T-cell (primary cell): ENCODE measurements at regions not wholly inside any gene's neighbourhood (a gene's known extent, or its start where the extent isn't known, plus 50 kb on each side); places are given as distances from the start of the nearest gene placed in this dataset.
A peak's percentile ranks its signal among the peaks of the same experiment; 100 is the strongest.
"Not testable (repeated sequence)": the region's sequence is repeated elsewhere in the genome, so short reads cannot be mapped to it uniquely, and the experiment has no call there.

Experiments
- ATAC-seq, 4 experiments: fragments of 200-7000 bp in 3 of 4; fragments of 150-1000 bp in 1 of 4; cut with Tn5 transposase; replicated peaks in 1 of 4; 1 replicate in 3 of 4; 2 replicates in 1 of 4; pipeline ENCODE4 v1.10.0; 2021; ENCODE audit warnings: moderate library complexity in 3 of 4, mild to moderate bottlenecking in 2 of 4, moderate number of reproducible peaks in 1 of 4
- CTCF ChIA-PET, 2 donors: fragments of 300-600 bp; sonication (Branson Sonifier 250); formaldehyde crosslinking; loops; one replicate each; lab custom pipeline; 2022; ENCODE audit warnings: antibody characterized with exemption in 2 of 2; lab: Charles Lee
- POLR2A ChIA-PET, 2 donors: fragments of 300-600 bp; sonication (Branson Sonifier 250); formaldehyde crosslinking; loops; one replicate each; lab custom pipeline; 2022; ENCODE audit warnings: antibody characterized with exemption in 2 of 2; lab: Charles Lee
- DNase-seq, 35 experiments: peaks; one replicate each; pipeline versions ENCODE4 v3.0.0 to v3.0.0-alpha.2; 2013 to 2023
- H3K27ac ChIP-seq: one replicate; pipeline ENCODE4 v1.5.1; 2013; ENCODE audit warnings: low read length
- H3K27me3 ChIP-seq, 2 experiments: replicated peaks in 1 of 2; 1 replicate in 1 of 2; 2 replicates in 1 of 2; pipeline versions ENCODE4 v1.6.1 to v1.7.0; 2013; ENCODE audit warnings: low read length in 1 of 2, mixed read lengths in 1 of 2; ENCODE audit not compliant: control insufficient read depth in 2 of 2, insufficient read depth in 2 of 2; ENCODE audit errors: extremely low read depth in 1 of 2
- H3K36me3 ChIP-seq, 2 donors: 1 replicate in 1 of 2; 2 replicates in 1 of 2; pipeline versions ENCODE4 v1.6.1 to v1.7.0; 2013; ENCODE audit warnings: low read length in 1 of 2; ENCODE audit not compliant: control insufficient read depth in 2 of 2, insufficient read depth in 1 of 2; ENCODE audit errors: extremely low read depth in 1 of 2
- H3K4me1 ChIP-seq, 2 experiments: 1 replicate in 1 of 2; 2 replicates in 1 of 2; pipeline versions ENCODE4 v1.6.1 to v1.7.0; 2013; ENCODE audit warnings: low read length in 2 of 2, mixed read lengths in 1 of 2; ENCODE audit not compliant: insufficient read depth in 2 of 2, control insufficient read depth in 1 of 2; ENCODE audit errors: extremely low read depth in 1 of 2
- H3K4me3 ChIP-seq, 2 donors: 1 replicate in 1 of 2; 2 replicates in 1 of 2; pipeline versions ENCODE4 v1.5.1 to v1.7.0; 2013; ENCODE audit warnings: mild to moderate bottlenecking in 2 of 2, low read length in 1 of 2, moderate library complexity in 1 of 2; ENCODE audit not compliant: control insufficient read depth in 1 of 2; ENCODE audit errors: extremely low read depth in 1 of 2
- H3K9me3 ChIP-seq: 2 replicates; pipeline ENCODE4 v1.7.0; 2013
- H3K27ac Mint-ChIP-seq, 2 donors: one replicate each; pipeline ENCODE4 v1.8.0; 2020 to 2021; ENCODE audit warnings: mild to moderate bottlenecking in 2 of 2, mixed read lengths in 2 of 2
- H3K27me3 Mint-ChIP-seq, 2 donors: one replicate each; pipeline ENCODE4 v1.8.0; 2021 to 2022; ENCODE audit warnings: mixed read lengths in 2 of 2
- H3K36me3 Mint-ChIP-seq: one replicate; pipeline ENCODE4 v1.8.0; 2021; ENCODE audit warnings: mixed read lengths
- H3K4me1 Mint-ChIP-seq, 3 donors: one replicate each; pipeline ENCODE4 v1.8.0; 2020 to 2022; ENCODE audit warnings: mixed read lengths in 3 of 3, mild to moderate bottlenecking in 1 of 3
- H3K4me3 Mint-ChIP-seq, 3 donors: one replicate each; pipeline ENCODE4 v1.8.0; 2020 to 2022; ENCODE audit warnings: mild to moderate bottlenecking in 3 of 3, mixed read lengths in 3 of 3, moderate library complexity in 3 of 3
- H3K9me3 Mint-ChIP-seq, 3 donors: one replicate each; pipeline ENCODE4 v1.8.0; 2020 to 2022; ENCODE audit warnings: mixed read lengths in 3 of 3
- WGBS: methylation state at CpG from one replicate; pipeline ENCODE4 v1.1.5; 2013; ENCODE audit warnings: missing lambda C conversion rate; ENCODE audit not compliant: insufficient coverage; 5-methylcytosine and 5-hydroxymethylcytosine counted together

GRCh38 chr3:127439621-127440020 is 150.9 kb downstream of the TPRA1 start:
- no peak overlapping the region for H3K27ac ChIP-seq
- Mint-ChIP-seq H3K4me3 (no peak overlapping the region), H3K9me3 (no peaks in the 10 kb centered on the region), H3K4me1 (no peaks in the 10 kb centered on the region), H3K36me3 (no peaks in the 10 kb centered on the region), H3K27ac (no peak overlapping the region), H3K27me3 (peaks cover 0 to 2% of the 10 kb centered on the region in 2 donors)
- no peaks in the 10 kb centered on the region for H3K4me1 ChIP-seq
- no peaks in the 10 kb centered on the region for H3K9me3 ChIP-seq
- POLR2A ChIA-PET = no interaction called here
- no peak for DNase-seq
- no peak for ATAC-seq
- H3K27me3 ChIP-seq = peaks cover 0 to 14% of the 10 kb centered on the region in 2 experiments
- CTCF ChIA-PET = no interaction called here
- no peaks in the 10 kb centered on the region for H3K36me3 ChIP-seq
- no CpG with 5 or more reads among the region's 5 CpGs for WGBS
- H3K4me3 ChIP-seq = no peak overlapping the region

DNA sequence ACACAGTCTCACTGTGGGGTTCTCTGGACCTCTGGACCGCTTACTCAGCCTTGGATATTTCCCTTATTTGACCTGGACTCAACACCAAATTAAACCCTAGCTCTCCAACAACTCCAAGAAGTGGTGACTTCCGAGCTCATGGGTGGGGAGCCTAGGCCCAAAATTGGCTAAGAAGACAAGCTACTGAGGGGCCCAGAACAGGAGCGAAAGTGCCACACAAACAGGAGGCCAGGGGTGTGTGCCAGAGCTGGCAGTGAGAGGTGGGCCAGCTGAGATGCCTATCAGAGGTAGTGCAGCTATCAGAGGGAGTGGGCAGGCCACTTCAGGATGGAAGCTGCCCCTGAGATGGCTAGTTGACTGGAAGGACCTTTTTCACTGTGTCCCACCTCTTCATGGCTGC is 151.1 kb upstream of the PRR20G start:
- Mint-ChIP-seq H3K9me3 (no peaks in the 10 kb centered on the region), H3K27me3 (peaks cover 0 to 2% of the 10 kb centered on the region in 2 donors), H3K4me3 (no peak overlapping the region), H3K4me1 (no peaks in the 10 kb centered on the region), H3K36me3 (no peaks in the 10 kb centered on the region), H3K27ac (no peak overlapping the region)
- DNase-seq (peak in 1 of 35 experiments; percentile 21), ATAC-seq (no peak)
- CTCF ChIA-PET = no interaction called here
- Histone ChIP-seq H3K27me3 (peaks cover 0 to 13% of the 10 kb centered on the region in 2 experiments), H3K4me3 (no peak overlapping the region), H3K36me3 (no peaks in the 10 kb centered on the region), H3K4me1 (no peaks in the 10 kb centered on the region), H3K27ac (no peak overlapping the region), H3K9me3 (no peaks in the 10 kb centered on the region)
- POLR2A ChIA-PET = no interaction called here
- 100% methylated on average over 2 of the region's 3 CpGs for WGBS

DNA sequence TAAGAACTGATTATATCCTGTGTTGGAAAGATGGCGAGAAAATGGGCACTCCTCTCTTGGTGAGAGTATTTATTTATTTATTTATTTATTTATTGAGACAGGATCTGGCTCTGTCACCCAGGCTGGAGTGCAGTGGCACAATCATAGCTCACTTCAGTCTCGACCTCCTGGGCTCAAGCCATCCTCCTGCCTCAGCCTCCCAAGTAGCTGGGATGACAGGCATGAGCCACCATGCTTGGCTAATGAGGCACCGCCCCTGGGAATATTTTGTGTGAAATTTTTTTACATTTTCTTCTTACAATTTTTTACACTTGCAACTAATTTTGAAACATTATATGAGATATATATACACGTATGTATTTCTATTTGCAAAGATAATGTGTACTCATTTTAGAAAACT is 150.5 kb upstream of the PRR20G start:
- no peak for DNase-seq
- POLR2A ChIA-PET = no interaction called here

GRCh38 chr3:127435299-127435698 is 147.5 kb upstream of the PRR20G start:
- H3K9me3 Mint-ChIP-seq, H3K4me3 Mint-ChIP-seq: not testable (repeated sequence)

More for the DNA sequence above, 150.5 kb upstream of the PRR20G start:
- WGBS = no CpG with 5 or more reads among the region's 4 CpGs
- Histone ChIP-seq H3K36me3 (no peaks in the 10 kb centered on the region), H3K9me3 (no peaks in the 10 kb centered on the region), H3K4me3 (no peak overlapping the region), H3K4me1 (no peaks in the 10 kb centered on the region), H3K27ac (no peak overlapping the region), H3K27me3 (peaks cover 0 to 10% of the 10 kb centered on the region in 2 experiments)
- Mint-ChIP-seq H3K4me3 (no peak overlapping the region), H3K9me3 (no peaks in the 10 kb centered on the region), H3K27ac (no peak overlapping the region), H3K27me3 (peaks cover 0 to 2% of the 10 kb centered on the region in 2 donors), H3K36me3 (no peaks in the 10 kb centered on the region), H3K4me1 (no peaks in the 10 kb centered on the region)
- ATAC-seq = no peak
- CTCF ChIA-PET = no interaction called here

GRCh38 chr3:127431066-127431465 is 143.2 kb upstream of the PRR20G start:
- Mint-ChIP-seq H3K27ac (no peak overlapping the region), H3K4me3 (no peak overlapping the region), H3K4me1 (no peaks in the 10 kb centered on the region), H3K9me3 (no peaks in the 10 kb centered on the region), H3K27me3 (peaks cover 27 to 49% of the 10 kb centered on the region in 2 donors), H3K36me3 (no peaks in the 10 kb centered on the region)
- H3K36me3 ChIP-seq = no peaks in the 10 kb centered on the region
- H3K27ac ChIP-seq = no peak overlapping the region
- no peaks in the 10 kb centered on the region for H3K4me1 ChIP-seq
- no peaks in the 10 kb centered on the region for H3K9me3 ChIP-seq
- DNase-seq = no peak
- no CpG with 5 or more reads among the region's 6 CpGs for WGBS
- CTCF ChIA-PET = no interaction called here
- no peak for ATAC-seq
- peaks cover 5 to 34% of the 10 kb centered on the region in 2 experiments for H3K27me3 ChIP-seq
- POLR2A ChIA-PET = no interaction called here
- H3K4me3 ChIP-seq = no peak overlapping the region

More at GRCh38 chr3:127435299-127435698, 147.5 kb upstream of the PRR20G start:
- H3K36me3 ChIP-seq, H3K36me3 Mint-ChIP-seq, ATAC-seq, H3K27ac Mint-ChIP-seq, H3K27ac ChIP-seq, DNase-seq, H3K4me1 Mint-ChIP-seq, H3K9me3 ChIP-seq, CTCF ChIA-PET, H3K4me1 ChIP-seq, H3K4me3 ChIP-seq, POLR2A ChIA-PET: not testable (repeated sequence)
- H3K27me3 ChIP-seq = peaks cover 0 to 12% of the 10 kb centered on the region in 2 experiments
- WGBS = no CpG with 5 or more reads among the region's 2 CpGs
- peaks cover 4 to 21% of the 10 kb centered on the region in 2 donors for H3K27me3 Mint-ChIP-seq

DNA sequence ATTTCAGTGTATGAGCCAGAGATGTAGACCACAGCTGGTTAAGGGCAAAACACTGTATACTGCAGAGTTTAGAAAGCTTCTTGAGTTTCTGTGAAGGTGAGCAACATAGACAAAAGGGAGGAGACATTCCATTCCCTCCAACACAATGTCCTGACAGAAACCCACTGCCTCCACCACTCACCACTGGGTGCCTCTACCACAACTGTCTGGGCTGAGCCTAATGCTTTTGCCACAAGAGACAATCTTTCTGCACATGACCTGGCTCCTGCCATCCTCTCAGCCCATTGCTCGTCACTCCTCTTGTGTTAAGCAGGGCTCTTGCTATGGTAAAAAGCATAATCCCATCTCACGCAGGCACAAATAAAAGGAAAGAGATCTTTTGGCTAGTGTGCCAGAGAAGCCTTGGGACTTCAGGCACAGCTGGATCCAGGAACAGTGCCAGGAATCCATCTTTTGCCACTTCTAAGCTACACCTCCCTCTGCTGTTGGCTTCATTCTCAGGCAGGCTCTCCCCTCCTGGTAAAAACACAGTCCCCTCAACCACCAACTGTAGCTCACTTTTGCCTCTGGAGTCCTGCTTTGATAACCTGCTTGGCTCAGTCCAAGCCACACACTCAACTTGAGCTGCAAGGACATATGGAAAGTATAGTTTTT is 140.6 kb upstream of the PRR20G start:
- DNase-seq = no peak
- WGBS = 80% methylated on average over 1 of the region's 2 CpGs
- peaks cover 7 to 58% of the 10 kb centered on the region in 2 experiments for H3K27me3 ChIP-seq
- CTCF ChIA-PET = no interaction called here
- H3K36me3 Mint-ChIP-seq = no peaks in the 10 kb centered on the region
- no peak overlapping the region for H3K27ac ChIP-seq
- no peak overlapping the region for H3K4me3 Mint-ChIP-seq
- no peak overlapping the region for H3K4me3 ChIP-seq
- no peaks in the 10 kb centered on the region for H3K9me3 Mint-ChIP-seq
- H3K4me1 ChIP-seq = no peaks in the 10 kb centered on the region
- no peak overlapping the region for H3K27ac Mint-ChIP-seq
- H3K27me3 Mint-ChIP-seq = peaks cover 37 to 66% of the 10 kb centered on the region in 2 donors
- no peaks in the 10 kb centered on the region for H3K36me3 ChIP-seq
- POLR2A ChIA-PET = no interaction called here
- no peaks in the 10 kb centered on the region for H3K9me3 ChIP-seq
- H3K4me1 Mint-ChIP-seq = no peaks in the 10 kb centered on the region
- ATAC-seq = no peak
